Rectal smooth muscle tissue (tissue), 1 donor: ENCODE measurements at regions not wholly inside any gene's neighbourhood (a gene's known extent, or its start where the extent isn't known, plus 50 kb on each side); places are given as distances from the start of the nearest gene placed in this dataset.
"Not testable (repeated sequence)": the region's sequence is repeated elsewhere in the genome, so short reads cannot be mapped to it uniquely, and the experiment has no call there.

ENCODE experiments used
- H3K27ac ChIP-seq: one replicate; pipeline ENCODE4 v1.7.0; 2013; ENCODE audit warnings: low read depth, low read length, inconsistent platforms
- H3K27me3 ChIP-seq: one replicate; pipeline ENCODE4 v1.7.0; 2013; ENCODE audit warnings: low read length; ENCODE audit not compliant: control insufficient read depth, insufficient read depth
- H3K36me3 ChIP-seq: one replicate; pipeline ENCODE4 v1.7.0; 2013; ENCODE audit warnings: low read length; ENCODE audit not compliant: control insufficient read depth, insufficient read depth
- H3K4me1 ChIP-seq: one replicate; pipeline ENCODE4 v1.7.0; 2013; ENCODE audit warnings: low read length; ENCODE audit not compliant: control insufficient read depth, insufficient read depth
- H3K4me3 ChIP-seq: one replicate; pipeline ENCODE4 v1.7.0; 2013; ENCODE audit warnings: low read length
- H3K9ac ChIP-seq: one replicate; pipeline ENCODE4 v1.7.0; 2013; ENCODE audit warnings: low read length

- H3K36me3 ChIP-seq: no peaks in the 10 kb centered on the region
- no peak overlapping the region for H3K27ac ChIP-seq
- H3K4me1 ChIP-seq: no peaks in the 10 kb centered on the region
- H3K4me3 ChIP-seq: no peak overlapping the region
- H3K9ac ChIP-seq: no peak overlapping the region
- H3K27me3 ChIP-seq: no peaks in the 10 kb centered on the region
These were observed 590.4 kb downstream of the NXPH1 start for GRCh38 chr7:9023675-9024294.

- H3K4me3 ChIP-seq: no peak overlapping the region
- H3K27ac ChIP-seq: no peak overlapping the region
- no peaks in the 10 kb centered on the region for H3K27me3 ChIP-seq
- no peaks in the 10 kb centered on the region for H3K36me3 ChIP-seq
- H3K4me1 ChIP-seq: no peaks in the 10 kb centered on the region
- H3K9ac ChIP-seq: no peak overlapping the region
These were observed 592.7 kb downstream of the NXPH1 start for GRCh38 chr7:9026121-9026520.

- no peak overlapping the region for H3K4me3 ChIP-seq
- H3K36me3 ChIP-seq: no peaks in the 10 kb centered on the region
- H3K9ac ChIP-seq: no peak overlapping the region
- H3K27ac ChIP-seq: no peak overlapping the region
- H3K4me1 ChIP-seq: no peaks in the 10 kb centered on the region
- no peaks in the 10 kb centered on the region for H3K27me3 ChIP-seq
These were observed 594.6 kb downstream of the NXPH1 start for GRCh38 chr7:9028012-9028411.

- Histone ChIP-seq H3K9ac (no peak overlapping the region), H3K4me3 (no peak overlapping the region), H3K27ac (no peak overlapping the region), H3K27me3 (no peaks in the 10 kb centered on the region), H3K4me1 (no peaks in the 10 kb centered on the region), H3K36me3 (no peaks in the 10 kb centered on the region)
These were observed 596.5 kb downstream of the NXPH1 start for GRCh38 chr7:9029681-9030530.

- Histone ChIP-seq H3K27me3 (no peaks in the 10 kb centered on the region), H3K4me1 (no peaks in the 10 kb centered on the region), H3K36me3 (no peaks in the 10 kb centered on the region), H3K9ac (no peak overlapping the region), H3K27ac (no peak overlapping the region), H3K4me3 (no peak overlapping the region)
These were observed 597.6 kb downstream of the NXPH1 start for GRCh38 chr7:9030976-9031375.

GRCh38 chr7:9031386-9031785 is 598.0 kb downstream of the NXPH1 start:
- H3K27me3 ChIP-seq: no peaks in the 10 kb centered on the region
- H3K9ac ChIP-seq: no peak overlapping the region
- H3K27ac ChIP-seq: no peak overlapping the region
- no peaks in the 10 kb centered on the region for H3K36me3 ChIP-seq
- no peak overlapping the region for H3K4me3 ChIP-seq
- no peaks in the 10 kb centered on the region for H3K4me1 ChIP-seq

- Histone ChIP-seq H3K9ac (no peak overlapping the region), H3K4me3 (no peak overlapping the region), H3K27ac (no peak overlapping the region), H3K27me3 (no peaks in the 10 kb centered on the region), H3K36me3 (no peaks in the 10 kb centered on the region), H3K4me1 (no peaks in the 10 kb centered on the region)
These were observed 602.7 kb downstream of the NXPH1 start for GRCh38 chr7:9036080-9036479.

- Histone ChIP-seq H3K27me3 (no peaks in the 10 kb centered on the region), H3K4me3 (no peak overlapping the region), H3K36me3 (no peaks in the 10 kb centered on the region)
These were observed 637.9 kb downstream of the NXPH1 start for GRCh38 chr7:9071160-9071762.

GRCh38 chr7:9075774-9076173 is 642.4 kb downstream of the NXPH1 start:
- not testable (repeated sequence) for H3K27me3 ChIP-seq, H3K27ac ChIP-seq, H3K4me3 ChIP-seq, H3K36me3 ChIP-seq, H3K4me1 ChIP-seq, H3K9ac ChIP-seq

More at GRCh38 chr7:9071160-9071762, 637.9 kb downstream of the NXPH1 start:
- Histone ChIP-seq H3K4me1 (no peaks in the 10 kb centered on the region), H3K27ac (no peak overlapping the region), H3K9ac (no peak overlapping the region)

GRCh38 chr7:9082203-9082602 is 648.8 kb downstream of the NXPH1 start:
- Histone ChIP-seq H3K9ac (no peak overlapping the region), H3K27ac (no peak overlapping the region), H3K4me3 (no peak overlapping the region), H3K27me3 (no peaks in the 10 kb centered on the region), H3K4me1 (no peaks in the 10 kb centered on the region), H3K36me3 (no peaks in the 10 kb centered on the region)

GRCh38 chr7:9083837-9084236 is 650.4 kb downstream of the NXPH1 start:
- Histone ChIP-seq H3K4me3 (no peak overlapping the region), H3K27ac (no peak overlapping the region), H3K9ac (no peak overlapping the region), H3K36me3 (no peaks in the 10 kb centered on the region), H3K27me3 (no peaks in the 10 kb centered on the region), H3K4me1 (no peaks in the 10 kb centered on the region)

- H3K4me3 ChIP-seq: no peak overlapping the region
- H3K27me3 ChIP-seq: no peaks in the 10 kb centered on the region
- H3K4me1 ChIP-seq: no peaks in the 10 kb centered on the region
- no peak overlapping the region for H3K9ac ChIP-seq
- H3K36me3 ChIP-seq: no peaks in the 10 kb centered on the region
- H3K27ac ChIP-seq: no peak overlapping the region
These were observed 657.9 kb downstream of the NXPH1 start for GRCh38 chr7:9091282-9091681.
